Endothelial cell (in vitro differentiated cells): ENCODE measurements at regions not wholly inside any gene's neighbourhood (a gene's known extent, or its start where the extent isn't known, plus 50 kb on each side); places are given as distances from the start of the nearest gene placed in this dataset.

Experiments used
- DNase-seq: peaks from one replicate; pipeline ENCODE4 v3.0.0; 2021; ENCODE audit warnings: low spot score
- H3K27ac Mint-ChIP-seq: one replicate; pipeline ENCODE4 v1.8.0; 2021; ENCODE audit warnings: mixed read lengths, inconsistent platforms; ENCODE audit not compliant: unreplicated experiment
- H3K27me3 Mint-ChIP-seq: one replicate; pipeline ENCODE4 v1.8.0; 2021; ENCODE audit warnings: mild to moderate bottlenecking, moderate library complexity, mixed read lengths, inconsistent platforms; ENCODE audit not compliant: unreplicated experiment
- H3K36me3 Mint-ChIP-seq: one replicate; pipeline ENCODE4 v1.8.0; 2021; ENCODE audit warnings: mild to moderate bottlenecking, low read depth, mixed read lengths, inconsistent platforms; ENCODE audit not compliant: unreplicated experiment
- H3K4me1 Mint-ChIP-seq: one replicate; pipeline ENCODE4 v1.8.0; 2021; ENCODE audit warnings: mild to moderate bottlenecking, mixed read lengths, inconsistent platforms; ENCODE audit not compliant: unreplicated experiment
- H3K4me3 Mint-ChIP-seq: one replicate; pipeline ENCODE4 v1.8.0; 2021; ENCODE audit warnings: mild to moderate bottlenecking, mixed read lengths, inconsistent platforms; ENCODE audit not compliant: unreplicated experiment
- H3K9me3 Mint-ChIP-seq: one replicate; pipeline ENCODE4 v1.8.0; 2021; ENCODE audit warnings: mixed read lengths, inconsistent platforms; ENCODE audit not compliant: unreplicated experiment
- TF ChIP-seq, protein P1 (sequence below): fragments of 200-600 bp; sonication (generic); IDR thresholded peaks from one replicate; pipeline ENCODE4 v1.5.0; 2021; ENCODE audit warnings: antibody characterized with exemption; ENCODE audit not compliant: unreplicated experiment

DNA sequence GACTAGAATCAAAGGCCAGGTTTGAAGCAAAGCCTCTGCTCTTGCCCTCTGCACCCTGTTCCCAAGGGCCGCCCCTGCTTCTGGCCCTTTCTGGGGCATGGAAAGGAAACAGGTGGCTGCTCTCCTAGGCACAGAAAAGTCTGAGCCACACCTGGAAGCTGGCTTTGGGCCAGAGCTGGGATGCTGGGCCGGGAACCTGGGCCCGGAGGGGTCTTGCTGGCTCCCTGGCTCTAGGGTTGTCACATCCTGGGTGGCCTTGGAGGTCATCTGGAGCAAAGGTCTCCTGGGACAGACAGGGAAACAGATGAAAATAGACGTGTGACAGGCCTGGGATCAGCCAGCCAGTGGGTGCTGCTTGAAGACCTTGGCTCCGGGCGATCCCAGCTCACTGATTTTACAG, 74.1 kb upstream of the LHX1 start:
- Mint-ChIP-seq H3K9me3 (no peaks in the 10 kb centered on the region), H3K27me3 (peaks cover 6% of the 10 kb centered on the region), H3K27ac (no peak overlapping the region), H3K4me1 (peaks cover 7% of the 10 kb centered on the region), H3K4me3 (no peak overlapping the region), H3K36me3 (no peaks in the 10 kb centered on the region)
- TF ChIP-seq, protein P1, sequence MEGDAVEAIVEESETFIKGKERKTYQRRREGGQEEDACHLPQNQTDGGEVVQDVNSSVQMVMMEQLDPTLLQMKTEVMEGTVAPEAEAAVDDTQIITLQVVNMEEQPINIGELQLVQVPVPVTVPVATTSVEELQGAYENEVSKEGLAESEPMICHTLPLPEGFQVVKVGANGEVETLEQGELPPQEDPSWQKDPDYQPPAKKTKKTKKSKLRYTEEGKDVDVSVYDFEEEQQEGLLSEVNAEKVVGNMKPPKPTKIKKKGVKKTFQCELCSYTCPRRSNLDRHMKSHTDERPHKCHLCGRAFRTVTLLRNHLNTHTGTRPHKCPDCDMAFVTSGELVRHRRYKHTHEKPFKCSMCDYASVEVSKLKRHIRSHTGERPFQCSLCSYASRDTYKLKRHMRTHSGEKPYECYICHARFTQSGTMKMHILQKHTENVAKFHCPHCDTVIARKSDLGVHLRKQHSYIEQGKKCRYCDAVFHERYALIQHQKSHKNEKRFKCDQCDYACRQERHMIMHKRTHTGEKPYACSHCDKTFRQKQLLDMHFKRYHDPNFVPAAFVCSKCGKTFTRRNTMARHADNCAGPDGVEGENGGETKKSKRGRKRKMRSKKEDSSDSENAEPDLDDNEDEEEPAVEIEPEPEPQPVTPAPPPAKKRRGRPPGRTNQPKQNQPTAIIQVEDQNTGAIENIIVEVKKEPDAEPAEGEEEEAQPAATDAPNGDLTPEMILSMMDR, result no peak
- DNase-seq, result no peak

DNA sequence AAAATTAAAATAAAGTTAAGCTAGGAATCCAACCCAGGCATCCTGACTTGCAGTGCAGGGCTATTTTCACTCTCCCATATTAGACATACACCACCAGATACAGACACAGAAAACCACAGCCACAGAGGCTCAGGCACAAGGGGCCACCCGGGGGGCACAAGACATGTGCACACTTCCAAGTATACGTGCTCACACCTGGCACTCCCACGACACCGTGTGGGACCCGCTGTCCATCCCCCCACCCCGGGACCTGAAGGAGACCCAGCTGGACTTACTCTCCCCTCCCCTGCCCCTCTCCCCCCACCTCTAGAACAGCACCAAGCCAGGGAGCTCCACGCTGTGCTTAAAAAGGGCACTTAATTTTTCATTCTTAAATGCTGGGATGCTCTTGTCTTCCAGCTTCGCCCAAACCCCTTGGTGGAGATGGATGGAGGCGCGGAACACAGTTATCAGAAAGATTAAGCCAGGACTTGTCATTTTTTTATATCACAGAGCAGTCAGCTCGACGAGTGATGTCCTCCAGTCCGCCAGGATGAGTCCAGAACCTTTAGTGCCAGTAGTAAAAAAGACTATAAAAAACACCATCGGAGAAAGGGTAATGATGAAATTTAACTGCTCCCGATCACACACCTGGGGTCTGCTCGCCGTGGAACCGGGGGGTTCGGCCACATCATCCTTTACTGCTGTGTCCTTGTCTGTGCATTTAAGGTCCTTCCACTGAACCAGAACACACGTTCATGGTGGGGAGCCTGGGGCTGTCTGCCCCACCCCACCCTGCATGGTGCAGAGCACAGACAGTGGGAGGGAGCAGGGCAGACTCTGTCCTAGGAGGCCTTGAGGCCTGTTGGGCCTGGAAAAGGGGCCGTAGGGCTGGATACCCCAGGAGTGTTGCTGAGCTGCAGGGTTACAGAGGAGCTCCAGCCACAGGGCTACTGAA, 73.3 kb upstream of the LHX1 start:
- no peak for DNase-seq
- H3K36me3 Mint-ChIP-seq, result no peaks in the 10 kb centered on the region
- TF ChIP-seq, protein P1, result no peak
- H3K9me3 Mint-ChIP-seq, result no peaks in the 10 kb centered on the region
- no peak overlapping the region for H3K4me3 Mint-ChIP-seq
- H3K27ac Mint-ChIP-seq, result no peak overlapping the region
- H3K27me3 Mint-ChIP-seq, result peaks cover 6% of the 10 kb centered on the region
- H3K4me1 Mint-ChIP-seq, result peaks cover 7% of the 10 kb centered on the region

DNA sequence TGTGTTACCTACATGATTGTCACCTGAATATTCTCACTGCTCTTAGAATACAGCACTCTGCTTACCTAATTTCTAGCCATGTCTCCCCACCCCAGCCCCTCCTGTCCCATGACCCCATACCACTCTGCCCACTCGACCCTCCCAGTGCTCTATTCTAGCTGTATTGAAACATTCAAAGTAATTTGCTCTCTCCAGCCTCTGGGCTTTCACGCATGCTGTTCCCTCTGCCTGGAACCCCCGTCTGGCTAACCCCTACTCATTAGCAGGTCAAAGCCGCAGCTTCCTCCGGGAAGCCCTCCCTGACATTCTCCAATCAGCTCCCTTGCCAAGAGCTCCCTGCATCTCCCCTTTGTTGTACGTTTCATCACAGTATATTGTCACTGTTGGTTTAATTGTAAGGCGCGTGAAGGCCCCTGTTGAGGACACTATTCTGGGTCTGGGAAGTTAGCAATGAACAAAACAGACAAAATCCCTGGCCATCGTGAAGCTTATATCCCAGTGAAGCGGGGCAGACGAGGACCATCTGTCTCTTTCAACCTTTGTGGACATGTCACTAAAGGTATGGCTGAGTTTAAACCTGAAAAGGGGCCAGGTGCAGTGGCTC, 72.3 kb upstream of the LHX1 start:
- Mint-ChIP-seq H3K4me3 (no peak overlapping the region), H3K4me1 (peaks cover 7% of the 10 kb centered on the region), H3K9me3 (no peaks in the 10 kb centered on the region), H3K36me3 (no peaks in the 10 kb centered on the region), H3K27ac (no peak overlapping the region), H3K27me3 (peaks cover 6% of the 10 kb centered on the region)
- no peak for DNase-seq
- TF ChIP-seq, protein P1, result no peak

DNA sequence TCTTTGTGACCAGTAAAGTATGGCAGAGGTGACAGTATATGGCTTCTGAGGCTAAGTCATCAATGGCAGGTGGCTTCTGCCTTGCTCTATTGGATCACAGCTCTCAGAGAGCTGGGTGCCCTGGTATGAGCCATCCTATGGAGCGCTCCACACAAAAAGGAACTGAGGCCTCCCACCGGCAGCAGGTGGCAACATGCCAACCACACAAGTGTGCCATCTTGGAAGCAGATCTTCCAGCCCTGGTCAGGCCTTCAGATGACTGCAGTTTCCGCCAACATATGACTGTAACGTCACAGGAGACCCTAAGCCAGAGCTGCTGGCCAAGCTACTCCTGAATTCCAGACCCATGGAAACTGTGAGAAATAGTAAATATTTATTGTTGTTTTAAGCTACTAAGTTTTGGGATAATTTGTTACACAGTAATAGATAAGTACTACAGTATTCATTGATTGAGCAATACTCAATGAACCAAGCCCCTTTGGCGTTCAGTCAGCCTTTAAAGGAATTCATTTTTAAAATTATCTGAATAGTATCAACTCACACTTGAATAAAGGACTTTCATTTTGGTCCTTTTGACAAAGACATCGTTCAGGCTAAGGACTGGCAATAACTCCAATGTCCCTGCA, 69.4 kb upstream of the LHX1 start:
- H3K4me1 Mint-ChIP-seq, result peaks cover 7% of the 10 kb centered on the region
- H3K27ac Mint-ChIP-seq, result no peak overlapping the region
- DNase-seq, result no peak
- no peaks in the 10 kb centered on the region for H3K36me3 Mint-ChIP-seq
- peaks cover 3% of the 10 kb centered on the region for H3K27me3 Mint-ChIP-seq
- H3K4me3 Mint-ChIP-seq, result no peak overlapping the region
- TF ChIP-seq, protein P1, result no peak
- H3K9me3 Mint-ChIP-seq, result no peaks in the 10 kb centered on the region
